Loucy (cell line): ENCODE measurements at regions not wholly inside any gene's neighbourhood (a gene's known extent, or its start where the extent isn't known, plus 50 kb on each side); places are given as distances from the start of the nearest gene placed in this dataset.

Experiments
- H2AFZ ChIP-seq: fragments of 200-600 bp; sonication (generic); 2 replicates; pipeline ENCODE4 v1.6.0; 2016; ENCODE audit warnings: antibody characterized with exemption, mild to moderate bottlenecking, low read length, moderate library complexity
- H3F3A ChIP-seq: fragments of 200-600 bp; 2 replicates; pipeline ENCODE4 v1.6.0; 2016; ENCODE audit warnings: antibody characterized with exemption, low read depth, mild to moderate bottlenecking
- H3K27me3 ChIP-seq: fragments of 200-600 bp; sonication (generic); 2 replicates; pipeline ENCODE4 v1.6.1; 2014; ENCODE audit warnings: low read length, mild to moderate bottlenecking; ENCODE audit not compliant: insufficient read depth, poor library complexity, severe bottlenecking
- H3K36me3 ChIP-seq: fragments of 200-600 bp; sonication (generic); 2 replicates; pipeline ENCODE4 v1.6.1; 2016; ENCODE audit warnings: low read length; ENCODE audit not compliant: insufficient read depth
- H3K4me1 ChIP-seq: fragments of 200-600 bp; sonication (generic); 2 replicates; pipeline ENCODE4 v1.5.1; 2014; ENCODE audit warnings: low read length, mild to moderate bottlenecking; ENCODE audit not compliant: insufficient read depth, poor library complexity, severe bottlenecking
- H3K4me2 ChIP-seq: fragments of 200-600 bp; sonication (generic); 2 replicates; pipeline ENCODE4 v1.6.0; 2014; ENCODE audit warnings: antibody characterized with exemption, low read length, low read depth, mild to moderate bottlenecking; ENCODE audit not compliant: poor library complexity, severe bottlenecking
- H3K4me3 ChIP-seq: fragments of 200-600 bp; sonication (generic); 2 replicates; pipeline ENCODE4 v1.5.1; 2014; ENCODE audit warnings: low read length, mild to moderate bottlenecking, mixed read lengths; ENCODE audit not compliant: poor library complexity, severe bottlenecking
- H3K79me2 ChIP-seq: fragments of 200-600 bp; sonication (generic); 2 replicates; pipeline ENCODE4 v1.6.1; 2014; ENCODE audit warnings: low read length; ENCODE audit not compliant: insufficient read depth
- H3K9ac ChIP-seq: fragments of 200-600 bp; sonication (generic); 2 replicates; pipeline ENCODE4 v1.6.0; 2014; ENCODE audit warnings: mild to moderate bottlenecking, low read depth, low read length, moderate library complexity; ENCODE audit not compliant: poor library complexity, severe bottlenecking
- H3K9me2 ChIP-seq: fragments of 200-600 bp; sonication (generic); replicated peaks from 2 replicates; pipeline ENCODE4 v1.6.1; 2016; ENCODE audit warnings: low read depth, low read length, mixed read lengths
- H3K9me3 ChIP-seq: fragments of 200-600 bp; sonication (generic); 2 replicates; pipeline ENCODE4 v1.6.1; 2014; ENCODE audit warnings: mild to moderate bottlenecking, antibody characterized with exemption, low read length, low read depth; ENCODE audit not compliant: insufficient read depth
- H4K20me1 ChIP-seq: fragments of 200-600 bp; sonication (generic); 2 replicates; pipeline ENCODE4 v1.6.0; 2014; ENCODE audit warnings: antibody characterized with exemption, low read length, mild to moderate bottlenecking; ENCODE audit not compliant: insufficient read depth, poor library complexity, severe bottlenecking
- CTCF ChIP-seq: fragments of 200-600 bp; sonication (generic); conservative IDR thresholded peaks from 2 replicates; pipeline ENCODE4 v1.5.1; 2014; ENCODE audit warnings: mild to moderate bottlenecking, antibody characterized with exemption, low read length
- EZH2phosphoT487 ChIP-seq: fragments of 200-600 bp; IDR thresholded peaks from 2 replicates; pipeline ENCODE4 v1.6.1; 2018; ENCODE audit warnings: antibody characterized with exemption, mild to moderate bottlenecking, moderate library complexity, borderline replicate concordance

- no peaks in the 10 kb centered on the region for H3K4me1 ChIP-seq
- H4K20me1 ChIP-seq = no peaks in the 10 kb centered on the region
- no peak overlapping the region for H3K9ac ChIP-seq
- TF ChIP-seq EZH2phosphoT487 = no peak
- no peak for TF ChIP-seq CTCF
- no peaks in the 10 kb centered on the region for H3K79me2 ChIP-seq
- no peak overlapping the region for H2AFZ ChIP-seq
- no peaks in the 10 kb centered on the region for H3K27me3 ChIP-seq
- no peak overlapping the region for H3K4me2 ChIP-seq
- no peaks in the 10 kb centered on the region for H3K9me2 ChIP-seq
- no peaks in the 10 kb centered on the region for H3K9me3 ChIP-seq
- H3K36me3 ChIP-seq = no peaks in the 10 kb centered on the region
- no peaks in the 10 kb centered on the region for H3F3A ChIP-seq
- H3K4me3 ChIP-seq = no peak overlapping the region
These were observed 135.4 kb upstream of the FRMPD4 start for GRCh38 chrX:12002876-12003275.

- no peaks in the 10 kb centered on the region for H3K79me2 ChIP-seq
- H3F3A ChIP-seq = no peaks in the 10 kb centered on the region
- no peaks in the 10 kb centered on the region for H3K9me2 ChIP-seq
- no peak overlapping the region for H3K4me2 ChIP-seq
- H3K9ac ChIP-seq = no peak overlapping the region
- H3K4me3 ChIP-seq = no peak overlapping the region
- H3K4me1 ChIP-seq = no peaks in the 10 kb centered on the region
- H3K9me3 ChIP-seq = no peaks in the 10 kb centered on the region
- no peak overlapping the region for H2AFZ ChIP-seq
- no peaks in the 10 kb centered on the region for H3K27me3 ChIP-seq
- TF ChIP-seq EZH2phosphoT487 (no peak), CTCF (no peak)
- H3K36me3 ChIP-seq = no peaks in the 10 kb centered on the region
- H4K20me1 ChIP-seq = no peaks in the 10 kb centered on the region
These were observed 130.4 kb upstream of the FRMPD4 start for GRCh38 chrX:12007881-12008280.

- H3K27me3 ChIP-seq = no peaks in the 10 kb centered on the region
- no peaks in the 10 kb centered on the region for H3F3A ChIP-seq
- no peak overlapping the region for H3K4me2 ChIP-seq
- H3K9me3 ChIP-seq = no peaks in the 10 kb centered on the region
- no peaks in the 10 kb centered on the region for H3K36me3 ChIP-seq
- no peak overlapping the region for H2AFZ ChIP-seq
- H3K4me3 ChIP-seq = no peak overlapping the region
- H3K4me1 ChIP-seq = no peaks in the 10 kb centered on the region
- H3K9ac ChIP-seq = no peak overlapping the region
- TF ChIP-seq EZH2phosphoT487 (no peak), CTCF (no peak)
- H3K79me2 ChIP-seq = no peaks in the 10 kb centered on the region
- H3K9me2 ChIP-seq = no peaks in the 10 kb centered on the region
- H4K20me1 ChIP-seq = no peaks in the 10 kb centered on the region
These were observed 127.8 kb upstream of the FRMPD4 start for GRCh38 chrX:12010436-12010835.
